Fibroblast of the conjunctiva (primary cell): ENCODE measurements at regions not wholly inside any gene's neighbourhood (a gene's known extent, or its start where the extent isn't known, plus 50 kb on each side); places are given as distances from the start of the nearest gene placed in this dataset.
"Not testable (repeated sequence)": the region's sequence is repeated elsewhere in the genome, so short reads cannot be mapped to it uniquely, and the experiment has no call there.

Experiments used
- DNase-seq: peaks from one replicate; pipeline ENCODE4 v3.0.0-alpha.2; 2010; ENCODE audit warnings: low read depth

DNA sequence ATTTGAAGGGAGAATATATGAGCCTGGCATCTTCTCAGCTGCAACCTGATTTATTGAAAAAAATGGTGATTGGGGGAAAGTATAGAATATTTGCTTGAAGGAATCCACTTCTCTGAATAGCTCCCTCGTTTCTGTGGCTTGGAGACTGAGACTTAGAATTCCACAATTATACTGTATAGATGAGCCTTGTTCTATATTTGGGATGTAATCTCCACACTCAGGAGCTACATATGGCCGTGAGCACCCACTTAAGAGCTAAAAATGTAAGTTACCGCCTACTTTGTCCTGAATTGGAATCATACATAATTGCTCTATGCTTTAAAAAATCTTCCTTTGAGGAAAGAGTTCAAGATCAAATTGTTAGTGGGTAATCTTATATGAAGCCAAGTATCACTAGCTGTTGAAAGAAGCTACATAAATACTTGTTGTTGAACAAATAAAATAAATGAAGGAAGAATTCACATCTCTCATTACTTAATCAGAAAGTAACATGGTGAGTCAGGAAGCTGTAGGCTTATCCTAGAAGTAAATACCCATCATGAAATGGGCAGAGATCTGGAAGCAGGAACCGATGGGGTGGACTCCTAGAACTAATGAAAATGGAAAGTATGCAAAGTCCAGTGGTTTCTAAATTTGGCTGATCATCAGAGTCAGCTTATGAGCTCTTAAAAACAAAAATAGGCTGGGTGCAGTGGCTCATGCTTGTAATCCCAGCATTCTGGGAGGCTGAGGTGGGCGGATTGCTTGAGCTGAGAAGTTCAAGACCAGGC is 254.3 kb downstream of the SOX4 start:
- DNase-seq = no peak

DNA sequence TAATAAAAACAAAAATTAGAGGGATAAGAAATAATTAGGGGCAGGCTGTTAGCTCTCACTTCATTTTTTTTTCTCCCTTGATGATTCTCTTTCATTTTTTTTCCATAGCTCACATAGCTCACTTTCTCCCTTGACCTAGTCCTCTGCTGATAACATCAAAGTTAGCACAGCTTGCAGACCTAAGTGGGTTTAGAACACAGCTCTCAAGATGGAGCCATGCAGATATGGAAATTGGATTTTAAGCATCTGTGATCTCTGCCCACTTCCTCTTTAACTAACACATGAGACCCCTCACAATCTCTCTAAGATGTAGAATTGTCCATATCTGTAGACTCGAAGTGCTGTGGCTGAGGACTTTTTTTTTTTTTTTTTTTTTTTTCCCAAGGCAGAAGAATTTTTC is 257.1 kb downstream of the SOX4 start:
- DNase-seq = no peak

DNA sequence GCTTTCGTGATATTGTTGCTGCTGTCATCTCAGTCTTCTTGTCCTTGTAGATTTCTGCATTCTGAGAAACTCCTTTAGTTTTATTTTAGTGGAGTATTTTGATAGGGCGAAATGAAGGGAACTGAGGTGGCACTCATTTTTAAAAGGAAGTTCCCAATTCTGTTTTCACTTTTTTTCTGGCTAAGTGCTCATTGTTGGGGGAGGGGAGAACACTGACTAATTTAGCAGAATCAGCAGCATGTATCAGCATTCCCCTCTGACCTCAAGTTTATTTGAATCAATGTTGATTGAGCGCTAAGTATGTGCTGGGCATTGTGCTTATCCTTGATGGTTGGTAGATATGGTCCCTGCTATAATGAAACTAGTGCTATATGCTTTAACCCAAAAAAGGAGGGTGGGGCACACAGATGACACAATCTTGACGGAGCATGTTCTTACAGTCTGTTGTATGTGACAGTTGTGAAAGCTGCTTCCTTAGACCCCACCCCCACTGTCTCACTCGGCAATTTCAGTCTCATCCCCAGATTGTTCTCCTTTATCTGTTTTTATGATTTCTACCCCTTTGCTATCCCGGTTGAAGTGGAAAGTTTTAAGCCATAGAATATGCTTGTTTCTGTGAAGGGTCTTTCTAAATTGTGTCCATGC is 262.4 kb downstream of the SOX4 start:
- DNase-seq = no peak

DNA sequence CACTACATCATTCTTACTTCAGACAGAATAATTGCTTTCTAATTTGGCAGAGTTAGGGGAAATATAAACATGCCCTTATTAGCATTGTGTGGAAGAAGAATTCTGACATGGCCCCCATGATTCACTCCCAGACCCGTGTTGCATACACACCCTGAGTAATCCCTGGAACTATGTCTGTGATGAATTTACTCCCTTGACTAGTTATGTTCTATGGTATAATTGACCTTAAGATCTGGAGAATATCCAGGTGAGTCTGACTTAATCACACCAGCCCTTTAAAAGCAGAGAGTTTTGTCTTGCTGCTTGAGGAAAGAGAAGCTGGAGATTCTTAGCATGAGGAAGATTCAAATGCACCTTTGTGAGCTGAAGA is 262.9 kb downstream of the SOX4 start:
- DNase-seq = no peak

DNA sequence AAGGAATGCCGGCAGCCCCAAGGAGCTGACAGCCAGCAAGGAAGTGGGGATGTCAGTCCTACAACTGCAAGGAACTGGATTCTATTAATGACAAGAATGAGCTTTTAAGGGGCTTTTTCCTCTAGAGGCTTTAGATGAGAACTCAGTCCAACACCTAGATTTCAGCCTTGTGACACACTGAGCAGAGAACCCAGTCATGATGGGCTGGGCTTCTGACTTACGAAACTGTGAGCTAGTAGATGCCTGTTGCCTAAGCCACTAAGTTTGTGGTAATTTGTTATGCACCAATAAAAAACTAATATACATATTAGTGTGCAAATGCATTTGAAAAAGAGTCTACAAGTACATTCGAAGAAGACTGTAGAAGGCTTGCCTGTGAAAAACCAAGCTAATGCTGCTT is 263.3 kb downstream of the SOX4 start:
- DNase-seq = no peak

DNA sequence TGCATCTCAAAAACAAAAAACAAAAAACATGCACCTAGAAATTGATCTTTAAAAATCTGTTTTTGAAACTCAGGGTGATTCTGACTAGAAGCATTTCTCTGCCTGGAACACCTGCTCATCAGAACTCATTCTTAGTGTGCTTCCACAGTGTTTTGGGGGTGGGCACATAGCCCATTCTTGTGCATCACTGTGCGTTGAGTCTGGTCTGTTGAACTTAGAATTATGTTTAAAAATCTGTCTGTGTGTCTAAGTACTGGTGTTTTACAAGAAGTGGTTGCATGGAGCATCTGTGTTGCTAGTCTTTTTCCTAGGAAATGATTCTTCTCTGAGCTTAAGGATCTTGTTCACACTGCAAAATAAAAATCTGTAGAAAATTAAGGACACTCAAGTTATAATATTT is 264.5 kb downstream of the SOX4 start:
- no peak for DNase-seq

DNA sequence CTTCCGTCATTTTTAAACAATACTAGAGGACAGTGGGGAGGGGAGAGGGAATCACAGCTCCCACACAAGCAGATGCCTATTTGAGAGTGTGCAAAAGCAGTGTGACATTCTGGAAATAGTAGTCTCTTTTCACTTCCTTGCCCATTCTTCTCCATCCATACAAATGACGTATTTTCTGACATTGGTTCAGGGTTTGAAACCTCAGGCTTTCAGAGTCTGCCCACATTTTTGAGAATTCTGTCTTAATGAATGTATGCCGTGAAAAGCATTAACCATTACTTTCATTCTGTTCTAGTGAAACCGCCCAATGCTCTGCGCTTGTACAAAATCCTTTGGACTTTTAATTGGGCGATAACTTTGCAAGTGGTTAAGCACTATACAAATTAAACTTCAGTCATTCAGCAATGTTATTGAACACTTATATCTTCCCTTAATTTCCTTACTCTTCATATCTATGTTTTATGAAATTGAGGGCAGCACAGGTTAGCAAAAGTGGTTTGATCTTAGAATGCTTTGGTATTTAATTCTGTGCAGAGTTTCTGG is 265.7 kb downstream of the SOX4 start:
- no peak for DNase-seq

DNA sequence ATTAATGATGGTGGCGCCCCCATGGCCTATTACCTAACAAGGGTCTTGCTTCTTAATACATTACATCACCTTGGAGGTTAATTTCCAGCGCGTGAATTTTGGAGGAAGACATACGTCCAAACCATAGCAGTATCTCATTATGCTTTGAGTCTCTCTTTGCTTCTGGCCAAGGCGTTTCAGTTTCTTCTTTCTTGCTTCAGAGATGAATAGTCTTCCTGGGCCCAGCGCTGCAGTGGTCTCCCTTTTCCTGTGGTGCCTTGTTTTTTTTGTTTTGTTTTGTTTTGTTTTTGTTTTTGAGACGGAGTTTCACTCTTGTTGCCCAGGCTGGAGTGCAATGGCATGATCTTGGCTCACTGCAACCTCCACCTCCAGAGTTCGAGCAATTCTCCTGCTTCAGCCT is 268.4 kb downstream of the SOX4 start:
- no peak for DNase-seq

DNA sequence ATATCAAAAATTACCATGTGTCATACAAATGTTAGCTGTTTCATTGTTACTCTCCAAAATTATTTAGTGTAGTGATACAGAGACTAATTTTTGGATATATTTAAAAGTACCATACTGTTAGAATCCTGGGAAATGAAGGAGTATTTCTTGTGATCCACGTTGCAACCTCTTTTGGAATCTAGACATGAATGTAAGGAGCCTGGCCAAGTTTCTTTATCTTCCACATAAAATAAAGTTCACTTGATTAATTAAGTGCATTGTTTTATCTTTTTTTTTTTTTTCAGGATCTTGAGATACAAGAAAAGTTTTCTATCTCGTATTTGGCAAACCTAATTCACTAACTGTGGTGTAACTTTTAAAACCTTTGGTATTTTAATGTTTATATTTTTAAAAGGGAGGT is 270.7 kb downstream of the SOX4 start:
- no peak for DNase-seq

DNA sequence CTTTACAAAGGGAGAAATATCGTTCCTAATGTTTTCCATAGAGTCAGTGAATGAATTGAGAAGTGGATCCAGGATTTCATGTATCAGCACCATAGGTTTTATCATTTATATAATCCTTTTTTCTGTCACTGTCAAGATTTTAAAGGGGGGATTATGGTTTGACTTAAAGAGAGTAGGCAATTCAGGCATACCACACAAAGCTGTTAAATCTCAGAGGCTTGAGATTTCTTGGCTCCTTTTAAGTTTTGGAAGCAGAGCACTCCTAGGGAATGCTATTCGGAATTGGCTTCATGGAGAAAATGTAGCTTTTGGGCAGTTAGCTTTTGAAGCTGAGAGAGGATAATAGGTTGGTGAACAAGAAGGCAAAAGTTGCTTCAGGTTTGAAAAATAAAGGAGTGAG is 274.7 kb downstream of the SOX4 start:
- no peak for DNase-seq

DNA sequence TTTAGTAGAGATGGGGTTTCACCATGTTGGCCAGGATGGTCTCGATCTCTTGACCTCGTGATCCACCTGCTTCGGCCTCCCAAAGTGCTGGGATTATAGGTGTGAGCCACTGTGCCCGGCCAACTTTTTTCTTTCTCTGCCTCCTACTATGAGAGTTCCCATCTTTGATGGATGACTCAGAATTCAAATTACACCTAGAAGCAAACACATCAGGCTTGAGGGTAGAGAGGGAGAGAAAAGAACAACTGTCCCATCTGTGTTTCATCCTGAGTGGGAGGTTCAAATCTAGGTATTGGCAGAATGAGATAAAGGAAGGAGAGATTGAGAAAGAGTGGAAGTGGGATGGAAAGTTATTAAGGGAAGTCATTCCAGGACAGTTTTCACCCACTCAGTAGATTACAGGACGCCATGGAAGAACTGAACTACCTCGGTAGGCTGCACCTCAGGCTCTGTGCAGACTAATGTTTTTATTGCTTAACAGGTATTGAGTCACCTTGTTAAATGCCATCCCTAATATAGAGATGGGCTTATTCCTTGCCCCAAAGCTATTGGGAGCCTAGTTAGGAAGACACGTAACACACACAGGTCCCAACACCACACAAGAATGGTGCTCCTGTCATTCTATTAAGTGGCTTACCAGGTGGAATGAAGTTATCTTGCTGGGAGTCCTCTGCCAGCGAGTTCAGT is 275.7 kb downstream of the SOX4 start:
- DNase-seq = no peak

DNA sequence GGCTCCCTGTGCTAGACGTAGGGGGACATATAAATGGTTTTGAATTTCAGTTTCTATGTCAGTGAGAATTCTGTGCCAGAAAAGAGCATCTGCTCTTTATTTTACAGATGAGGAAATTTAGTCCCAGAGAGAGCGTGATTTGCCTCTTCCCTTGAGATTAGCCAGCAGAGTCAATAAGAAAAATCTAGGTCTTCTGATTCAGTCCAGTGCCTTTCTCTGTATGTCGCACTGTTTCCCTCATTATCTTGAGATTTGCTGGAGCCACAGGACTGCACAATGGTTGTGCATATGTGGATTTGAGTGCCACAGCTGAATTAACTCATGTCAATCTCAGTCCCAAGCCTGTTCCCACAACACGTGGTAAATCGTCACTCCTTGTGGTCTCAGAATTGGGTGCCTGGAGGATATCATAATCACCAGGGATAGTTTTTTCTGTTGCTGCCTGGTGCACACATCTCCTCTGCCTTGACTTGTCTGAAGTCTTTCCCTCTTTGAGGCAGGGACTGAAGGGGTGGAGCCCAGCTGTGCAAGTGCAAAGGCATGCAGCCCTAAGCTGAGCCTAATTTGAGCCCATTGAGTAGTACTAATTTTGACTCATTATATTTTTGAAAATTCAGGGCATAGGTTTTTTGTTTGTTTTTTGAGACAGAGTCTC is 276.7 kb downstream of the SOX4 start:
- no peak for DNase-seq

DNA sequence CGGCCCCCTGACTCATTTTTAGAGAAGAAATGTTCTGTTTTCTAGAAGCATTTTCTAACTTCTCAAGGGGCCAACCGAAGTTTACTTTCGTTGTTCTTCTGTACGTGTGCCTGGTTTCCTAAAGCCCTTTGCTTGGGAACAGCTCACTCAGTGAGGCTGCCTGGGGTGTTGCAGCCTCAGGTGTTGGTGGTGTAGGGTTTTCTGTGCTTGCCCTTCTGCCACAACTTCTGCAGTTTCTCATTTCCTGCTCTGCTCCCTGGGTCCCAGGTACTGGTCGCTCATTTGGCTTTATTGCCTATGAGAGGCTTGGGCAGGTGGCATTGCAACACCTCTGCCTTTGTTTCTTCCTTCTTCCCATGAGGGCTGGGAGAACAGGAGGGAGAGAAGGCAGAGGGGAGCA is 278.3 kb downstream of the SOX4 start:
- DNase-seq = no peak

DNA sequence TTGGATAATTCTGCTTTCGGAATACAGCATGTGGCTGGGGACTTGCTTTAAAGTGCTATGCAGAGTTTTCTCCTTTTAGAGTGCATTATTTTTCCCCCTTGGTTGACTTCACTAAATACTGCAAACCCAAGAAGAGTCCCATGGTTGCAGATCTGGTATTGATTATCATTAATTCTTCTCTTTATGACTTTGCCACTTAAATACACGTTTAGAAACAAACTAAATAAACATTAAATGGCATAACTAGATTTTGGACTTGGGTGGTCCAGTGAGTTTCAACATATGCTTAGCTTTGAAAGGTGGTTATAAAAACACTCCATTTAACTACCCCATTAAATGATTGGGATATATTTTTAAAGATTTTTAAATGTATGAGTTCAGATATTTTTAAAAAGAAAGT is 279.2 kb downstream of the SOX4 start:
- DNase-seq = no peak

DNA sequence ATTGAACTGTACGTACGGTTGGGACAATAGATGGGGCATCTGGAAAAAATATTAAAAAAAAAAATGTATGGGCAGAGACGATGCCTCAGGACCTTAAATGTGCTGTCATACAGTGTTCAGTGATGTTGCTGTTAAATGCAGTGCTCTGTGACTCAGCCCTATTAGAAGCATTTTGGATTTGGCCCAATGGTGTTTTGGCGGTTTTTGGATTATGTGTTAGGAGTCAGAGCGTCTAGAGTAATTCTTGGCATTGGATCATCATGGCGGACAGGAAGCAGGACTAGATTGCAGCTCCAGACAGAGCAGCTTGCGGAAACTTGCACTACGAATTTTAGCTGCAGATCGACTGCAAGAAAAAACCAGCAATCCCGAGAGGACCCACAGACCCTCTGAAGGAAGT is 280.0 kb downstream of the SOX4 start:
- DNase-seq = peak; percentile 29

DNA sequence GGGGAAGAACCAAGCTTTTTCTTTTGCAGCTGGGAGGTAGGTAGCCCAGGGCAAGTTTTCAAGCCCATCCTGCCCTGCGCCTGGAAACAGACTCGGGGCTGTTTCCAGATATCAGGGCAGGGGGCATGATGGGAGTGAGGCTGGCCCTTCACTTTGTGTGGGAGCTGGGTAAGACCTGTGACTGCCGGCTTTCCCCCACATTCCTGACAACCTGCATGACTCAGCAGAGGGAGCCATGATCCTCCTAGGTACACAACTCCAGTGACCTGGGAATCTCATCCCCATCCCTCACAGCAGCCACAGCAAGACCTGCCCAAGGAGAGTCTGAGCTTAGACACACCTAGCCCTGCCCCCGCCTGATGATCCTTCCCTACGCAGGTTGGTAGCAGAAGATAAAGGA is 280.8 kb downstream of the SOX4 start:
- DNase-seq = no peak

DNA sequence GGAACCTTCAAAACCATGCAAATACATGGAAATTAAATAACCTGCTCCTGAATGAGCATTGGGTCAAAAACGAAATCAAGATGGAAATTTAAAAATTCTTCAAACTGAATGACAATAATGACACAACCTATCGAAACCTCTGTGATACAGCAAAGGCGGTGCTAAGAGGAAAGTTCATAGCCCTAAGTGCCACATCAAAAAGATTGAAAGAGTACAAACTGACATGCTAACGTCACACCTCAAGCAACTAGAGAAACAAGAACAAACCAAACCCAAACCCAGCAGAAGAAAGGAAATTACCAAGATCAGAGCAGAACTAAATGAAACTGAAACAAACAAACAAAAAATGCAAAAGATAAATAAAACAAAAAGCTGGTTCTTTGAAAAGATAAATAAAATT is 283.5 kb downstream of the SOX4 start:
- DNase-seq = not testable (repeated sequence)

DNA sequence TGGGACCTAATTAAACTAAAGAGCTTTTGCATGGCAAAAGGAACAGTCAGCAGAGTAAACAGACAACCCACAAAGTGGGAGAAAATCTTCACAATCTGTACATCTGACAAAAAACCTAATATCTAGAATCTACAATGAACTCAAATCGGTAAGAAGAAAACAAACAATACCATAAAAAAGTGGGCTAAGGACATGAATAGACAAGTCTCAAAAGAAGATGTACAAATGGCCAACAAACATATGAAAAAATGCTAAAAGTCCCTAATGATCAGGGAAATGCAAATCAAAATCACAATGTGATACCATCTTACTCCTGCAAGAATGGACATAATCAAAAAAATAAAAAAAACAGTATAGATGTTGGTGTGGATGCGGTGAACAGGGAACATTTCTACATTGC is 286.7 kb downstream of the SOX4 start:
- DNase-seq = not testable (repeated sequence)

DNA sequence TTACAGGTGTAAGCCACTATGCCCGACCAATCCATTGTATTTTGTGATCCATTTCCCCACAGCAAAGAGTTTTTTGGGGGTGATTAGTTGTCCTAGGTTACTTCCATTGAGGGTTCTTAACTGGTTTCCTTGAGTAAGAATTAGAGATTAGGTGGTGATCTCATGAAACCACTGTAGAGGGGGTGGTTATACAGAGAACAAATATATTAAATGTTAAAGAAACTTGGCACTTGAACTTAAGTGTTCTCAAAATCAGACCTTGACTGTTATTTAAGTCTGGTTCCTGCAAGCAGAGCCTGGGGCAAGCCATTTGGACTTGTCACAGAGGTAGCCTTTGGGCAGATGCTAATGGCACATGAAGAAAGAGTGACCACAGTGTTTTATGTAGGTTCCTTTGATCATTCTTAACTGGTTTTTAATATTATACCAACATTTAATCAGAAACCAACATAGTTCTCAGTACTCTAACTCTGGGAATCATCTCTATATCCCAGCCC is 288.5 kb downstream of the SOX4 start:
- no peak for DNase-seq

DNA sequence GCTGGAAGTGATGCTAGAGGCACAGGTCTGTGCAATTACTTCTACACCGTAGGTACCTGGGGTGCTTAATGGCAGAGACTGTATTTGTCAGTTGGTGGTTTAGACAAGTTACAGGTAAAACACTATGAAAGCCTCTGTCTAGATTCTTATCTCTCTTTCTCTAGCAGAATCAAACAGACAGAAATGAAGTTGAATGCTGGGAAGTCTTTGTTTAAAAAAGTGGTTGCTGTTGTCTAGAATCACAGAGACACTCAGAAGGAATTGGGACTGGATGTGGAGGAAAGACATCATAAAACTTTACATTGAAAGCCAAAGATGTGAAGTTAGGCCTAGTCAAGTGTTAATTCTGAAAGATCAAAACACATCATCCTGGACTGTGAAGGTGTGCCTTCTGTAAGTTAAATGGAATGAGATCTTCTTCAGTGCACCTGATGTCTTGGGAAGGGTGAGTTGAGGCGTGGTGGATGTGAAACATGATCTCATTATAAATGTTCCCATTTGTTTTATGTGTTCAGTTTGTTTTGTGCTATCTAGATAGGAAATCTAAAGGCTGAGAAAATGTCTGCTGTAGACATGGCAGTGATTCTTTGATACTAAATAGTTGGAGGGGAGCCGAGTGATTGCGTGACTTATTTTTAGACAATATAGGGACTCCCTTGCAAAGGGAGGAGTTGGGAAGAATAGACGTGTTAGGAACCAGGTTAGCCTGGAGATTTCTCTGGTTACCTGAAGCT is 290.2 kb downstream of the SOX4 start:
- DNase-seq = no peak

DNA sequence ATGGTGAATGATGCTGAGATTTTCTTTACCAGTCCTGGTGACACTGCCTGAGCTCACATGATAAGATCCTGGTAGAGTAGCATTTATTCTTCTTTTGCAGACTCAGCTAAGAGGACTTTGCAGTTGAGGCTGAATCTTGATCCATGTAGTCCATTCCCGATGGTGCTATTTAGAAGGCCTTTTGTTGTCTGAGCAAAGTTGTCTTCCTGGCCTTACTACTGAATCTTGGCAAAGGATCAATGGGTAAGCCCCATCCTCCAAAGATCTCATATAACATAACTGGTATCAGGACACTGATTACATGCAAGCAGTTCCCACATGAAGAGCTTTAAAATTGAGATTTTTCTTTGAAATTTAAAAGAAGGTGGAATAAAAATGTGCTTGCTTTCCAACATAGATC is 291.6 kb downstream of the SOX4 start:
- DNase-seq = no peak
